GM18519 (cell line): ENCODE measurements at regions not wholly inside any gene's neighbourhood (a gene's known extent, or its start where the extent isn't known, plus 50 kb on each side); places are given as distances from the start of the nearest gene placed in this dataset.

Experiments used
- ATAC-seq: cut with Tn5 transposase; IDR thresholded peaks from one replicate; pipeline ENCODE4 v1.9.1; 2021; ENCODE audit warnings: mild to moderate bottlenecking, moderate library complexity; ENCODE audit not compliant: unreplicated experiment, low FRiP score

DNA sequence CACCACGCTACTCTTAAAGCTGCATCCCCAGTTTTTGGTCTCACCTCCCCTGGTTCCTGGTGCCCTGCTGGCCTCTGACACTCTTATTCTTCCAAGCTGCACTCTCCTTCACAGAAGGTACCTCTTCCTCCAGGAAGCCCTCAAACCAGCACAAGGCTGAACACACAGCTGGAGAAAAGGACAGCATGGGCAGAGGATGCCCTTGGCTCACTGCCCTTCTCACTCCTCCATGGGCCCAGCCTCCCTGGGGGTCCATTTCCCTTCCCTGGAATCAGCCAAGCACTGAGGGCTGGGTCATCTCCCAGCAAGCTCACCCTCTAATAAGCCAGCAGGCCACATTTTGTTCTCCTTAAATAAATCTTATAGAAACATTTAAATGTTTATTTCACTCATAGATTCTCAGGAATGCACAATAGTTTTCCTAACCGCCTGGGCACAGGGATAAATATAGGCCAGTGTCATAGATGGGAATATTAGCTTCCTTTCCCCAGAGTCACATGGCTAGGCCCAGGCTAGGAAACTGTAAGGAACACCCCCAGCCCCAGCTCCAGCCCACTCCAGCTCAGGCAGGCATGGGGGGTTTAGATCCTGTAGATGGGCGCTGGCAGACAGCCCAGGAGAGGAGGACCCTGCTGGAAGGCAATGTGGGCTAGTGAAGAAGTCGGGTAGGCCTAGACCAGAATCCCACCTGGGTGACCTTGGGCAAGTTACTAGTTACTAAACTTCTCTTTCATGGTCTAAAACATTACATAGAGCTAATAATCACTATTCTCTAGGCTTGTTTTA is 51.5 kb downstream of the IRAG1 start:
- no peak for ATAC-seq

- ATAC-seq, result peak; percentile 63
Observed at GRCh38 chr11:10641177-10641911, 52.2 kb downstream of the IRAG1 start.

GRCh38 chr11:10640308-10640707 is 53.2 kb downstream of the IRAG1 start:
- ATAC-seq, result no peak

DNA sequence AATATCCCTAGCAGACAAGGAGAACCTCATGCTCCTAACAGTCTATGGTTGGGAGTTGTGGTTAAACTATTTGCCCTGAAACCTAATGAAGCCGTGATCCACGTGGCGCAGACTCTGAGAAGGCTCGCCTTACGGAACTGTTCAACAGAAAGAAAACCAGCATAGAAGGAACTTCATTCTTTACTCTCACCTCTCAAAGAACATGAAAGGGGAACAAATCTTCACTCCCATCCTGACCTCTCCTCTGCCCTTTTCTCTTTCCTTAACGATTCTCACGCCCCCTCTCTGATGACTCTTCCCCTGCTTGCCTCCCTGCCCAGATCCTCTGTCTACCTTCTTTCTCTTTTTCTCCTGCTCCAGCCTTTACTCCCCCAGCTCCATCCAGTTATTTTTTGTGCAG is 54.2 kb downstream of the IRAG1 start:
- no peak for ATAC-seq

GRCh38 chr11:10638316-10638925 is 55.1 kb downstream of the IRAG1 start:
- ATAC-seq, result no peak

GRCh38 chr11:10637731-10638151 is 55.8 kb downstream of the IRAG1 start:
- no peak for ATAC-seq

GRCh38 chr11:10634407-10634806 is 59.1 kb downstream of the IRAG1 start:
- no peak for ATAC-seq

GRCh38 chr11:10633261-10633660 is 60.3 kb downstream of the IRAG1 start:
- ATAC-seq, result no peak

- ATAC-seq, result no peak
Observed at GRCh38 chr11:10632483-10632882, 61.1 kb downstream of the IRAG1 start.

- ATAC-seq, result no peak
Observed at GRCh38 chr11:10631761-10632160, 61.8 kb downstream of the IRAG1 start.

- ATAC-seq, result no peak
Observed at GRCh38 chr11:10629411-10630002, 61.0 kb upstream of the LYVE1 start.

GRCh38 chr11:10628508-10629236 is 60.2 kb upstream of the LYVE1 start:
- ATAC-seq, result no peak

- no peak for ATAC-seq
Observed at GRCh38 chr11:10627816-10628215, 59.4 kb upstream of the LYVE1 start.

- ATAC-seq, result no peak
Observed at GRCh38 chr11:10627291-10627690, 58.8 kb upstream of the LYVE1 start.

- no peak for ATAC-seq
Observed at GRCh38 chr11:10625982-10626311, 57.5 kb upstream of the LYVE1 start.

GRCh38 chr11:10625281-10625981 is 57.0 kb upstream of the LYVE1 start:
- no peak for ATAC-seq

DNA sequence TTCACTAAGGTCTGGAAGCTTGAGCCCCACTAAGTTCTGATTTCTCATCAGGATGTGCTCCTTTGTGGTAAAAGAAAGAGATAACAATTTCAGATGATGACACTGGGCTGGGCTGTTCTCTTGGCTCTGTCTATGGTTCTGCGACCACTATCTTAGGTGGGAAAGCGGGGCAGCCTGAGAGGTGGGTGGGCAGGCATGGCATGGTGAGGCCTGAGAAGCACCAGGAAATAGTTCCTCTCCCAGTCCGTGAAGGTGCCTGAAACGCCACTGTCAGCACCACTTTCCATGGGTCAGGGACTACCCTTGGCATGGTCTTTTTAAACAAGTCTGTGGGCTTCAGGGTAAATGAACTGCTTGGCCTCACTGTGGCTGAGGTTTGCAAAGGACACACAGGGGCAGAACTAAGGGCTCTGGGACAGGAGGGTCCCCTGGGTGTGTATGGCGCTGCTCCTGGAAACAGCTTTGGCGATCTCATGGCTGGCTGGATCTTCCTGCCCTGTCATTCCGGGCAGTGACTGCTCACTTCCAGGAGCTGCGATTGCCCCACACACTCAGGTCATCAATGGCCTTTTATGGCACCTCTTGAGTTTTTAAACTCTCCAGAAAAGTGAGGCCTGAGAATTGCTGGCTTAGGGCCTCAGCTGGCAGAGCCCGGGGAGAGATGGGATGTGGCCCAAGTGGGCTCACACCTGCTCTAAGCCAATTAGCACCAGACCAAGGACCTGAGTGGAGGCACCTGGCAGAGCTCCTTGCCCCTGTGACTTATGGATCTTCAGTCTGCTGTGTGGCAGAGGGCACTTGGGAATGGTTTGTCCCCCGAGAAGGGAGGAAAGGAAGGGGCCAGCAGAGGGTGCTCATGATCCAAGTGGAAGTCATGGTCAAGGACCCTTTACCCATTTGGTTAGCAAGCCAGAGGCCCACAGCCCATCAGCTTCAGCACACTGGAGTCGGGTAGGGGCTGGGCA is 55.6 kb upstream of the LYVE1 start:
- ATAC-seq, result no peak

GRCh38 chr11:10622957-10623791 is 54.7 kb upstream of the LYVE1 start:
- ATAC-seq, result no peak
